GM21447 (cell line): ENCODE measurements at regions not wholly inside any gene's neighbourhood (a gene's known extent, or its start where the extent isn't known, plus 50 kb on each side); places are given as distances from the start of the nearest gene placed in this dataset.
"Not testable (repeated sequence)": the region's sequence is repeated elsewhere in the genome, so short reads cannot be mapped to it uniquely, and the experiment has no call there.

ENCODE experiments used
- ATAC-seq: cut with Tn5 transposase; IDR thresholded peaks from one replicate; pipeline ENCODE4 v1.9.1; 2021; ENCODE audit not compliant: unreplicated experiment

GRCh38 chr2:121064186-121064585, 220.8 kb downstream of the TFCP2L1 start:
- ATAC-seq: no peak

DNA sequence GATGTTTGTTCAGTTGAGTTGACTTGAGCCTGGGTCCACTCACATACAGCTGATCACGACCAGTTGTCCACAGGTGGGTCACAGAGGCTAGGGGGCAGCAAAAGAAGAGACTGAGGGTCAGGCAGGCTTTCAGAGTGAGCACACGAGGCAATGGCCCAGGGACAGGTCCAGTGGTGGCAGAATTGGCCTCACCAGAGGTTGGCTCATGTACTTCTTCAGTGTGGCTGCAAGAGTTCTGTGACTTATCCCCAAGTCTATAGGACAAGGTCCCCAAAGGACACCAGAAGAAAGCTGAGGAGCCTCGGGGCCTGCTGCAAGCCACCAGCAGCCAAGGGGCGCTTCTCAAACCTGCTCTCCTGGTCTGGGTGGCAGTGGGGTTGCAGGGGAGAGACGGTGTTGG, 219.8 kb downstream of the TFCP2L1 start:
- ATAC-seq: no peak

DNA sequence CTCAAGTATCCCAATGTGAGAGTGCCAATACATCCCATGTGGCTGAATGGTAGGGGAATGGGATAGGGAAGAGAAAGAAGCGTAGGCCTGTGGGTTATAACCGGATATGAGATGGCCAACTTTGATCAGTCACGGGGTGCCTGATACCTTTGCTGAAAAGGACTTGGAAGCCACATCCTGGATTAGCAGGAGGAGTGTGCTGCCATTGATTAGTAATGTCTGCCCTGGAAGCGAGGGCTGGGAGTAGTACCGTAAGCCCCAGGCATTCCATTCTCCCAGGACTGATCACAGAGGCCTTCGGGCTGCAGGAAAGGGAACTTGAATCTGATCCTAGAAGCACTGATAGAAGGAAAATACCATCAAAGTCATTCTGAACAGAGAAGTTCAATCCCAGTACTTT, 218.5 kb downstream of the TFCP2L1 start:
- ATAC-seq: no peak

- ATAC-seq: no peak
Measured at GRCh38 chr2:121068851-121069250, 216.2 kb downstream of the TFCP2L1 start.

GRCh38 chr2:121069434-121069969, 215.5 kb downstream of the TFCP2L1 start:
- no peak for ATAC-seq

DNA sequence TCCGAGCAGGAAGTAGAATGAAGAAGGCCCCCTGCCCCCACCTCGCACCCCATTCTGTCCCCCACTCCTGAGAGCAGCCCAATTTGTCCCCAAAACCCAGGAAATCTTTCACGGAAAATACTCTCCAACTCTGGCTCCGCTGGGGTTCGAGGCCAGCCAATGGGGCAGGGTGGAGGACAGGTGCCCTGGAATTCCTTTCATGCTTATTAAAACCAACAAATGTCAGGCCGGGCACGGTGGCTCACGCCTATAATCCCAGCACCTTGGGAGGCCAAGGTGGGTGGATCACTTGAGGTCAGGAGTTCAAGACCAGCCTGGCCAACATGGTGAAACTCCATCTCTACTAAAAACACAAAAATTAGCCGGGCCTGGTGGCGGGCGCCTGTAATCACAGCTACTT, 214.9 kb downstream of the TFCP2L1 start:
- not testable (repeated sequence) for ATAC-seq

- peak; percentile 47 for ATAC-seq
Measured at GRCh38 chr2:121071034-121071504, 213.9 kb downstream of the TFCP2L1 start.

DNA sequence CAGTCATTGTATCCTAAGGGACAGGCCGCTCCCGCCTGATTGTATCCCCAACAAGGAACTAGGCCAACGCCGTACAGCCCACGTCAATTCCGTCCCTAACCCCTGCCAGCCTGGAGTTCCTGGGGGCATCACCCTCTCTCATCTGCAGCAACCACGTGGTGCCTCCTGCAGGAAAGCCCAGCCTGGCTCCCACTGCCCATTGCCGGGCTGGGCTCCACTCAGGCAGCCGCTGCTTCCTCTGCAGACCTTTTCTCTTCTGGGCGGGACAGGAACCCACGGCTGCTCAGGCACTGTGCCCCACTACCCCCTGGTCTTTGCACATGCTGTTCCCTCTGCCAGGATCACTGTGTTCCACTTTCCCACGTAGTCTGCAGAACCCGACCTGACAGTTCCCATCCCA, 212.2 kb downstream of the TFCP2L1 start:
- ATAC-seq: no peak

- ATAC-seq: no peak
Measured at GRCh38 chr2:121073320-121074210, 211.4 kb downstream of the TFCP2L1 start.

DNA sequence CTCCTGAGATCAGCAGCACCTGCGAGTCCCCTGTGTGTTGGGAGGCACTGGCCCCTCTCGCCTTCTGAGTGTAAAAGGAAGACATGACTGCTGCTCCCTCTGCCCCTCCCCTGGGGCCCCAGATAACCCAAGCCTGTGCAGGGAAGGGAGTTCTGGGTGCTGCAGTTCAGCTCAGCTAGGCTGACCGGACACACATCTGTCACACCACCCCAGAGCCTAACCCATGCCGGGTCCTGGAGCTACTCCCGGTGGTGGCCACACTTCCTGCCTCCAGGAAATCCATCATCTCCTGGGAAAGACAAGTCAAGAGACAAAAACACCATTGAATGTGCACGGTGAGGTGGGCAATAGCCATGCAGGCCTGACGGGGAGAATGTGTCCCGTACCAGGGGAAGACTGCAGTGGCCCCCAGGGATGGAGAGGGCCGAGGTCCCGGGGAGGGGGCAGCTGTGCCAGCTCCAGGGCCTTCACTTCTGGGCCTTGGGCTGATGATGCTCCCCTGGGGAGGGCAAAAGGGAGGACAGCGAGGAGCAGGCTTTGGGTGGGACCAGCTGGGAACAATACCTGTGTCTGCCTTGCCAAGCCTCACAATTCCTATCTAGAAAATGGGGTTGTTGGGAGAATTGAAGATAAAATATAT, 210.6 kb downstream of the TFCP2L1 start:
- no peak for ATAC-seq

DNA sequence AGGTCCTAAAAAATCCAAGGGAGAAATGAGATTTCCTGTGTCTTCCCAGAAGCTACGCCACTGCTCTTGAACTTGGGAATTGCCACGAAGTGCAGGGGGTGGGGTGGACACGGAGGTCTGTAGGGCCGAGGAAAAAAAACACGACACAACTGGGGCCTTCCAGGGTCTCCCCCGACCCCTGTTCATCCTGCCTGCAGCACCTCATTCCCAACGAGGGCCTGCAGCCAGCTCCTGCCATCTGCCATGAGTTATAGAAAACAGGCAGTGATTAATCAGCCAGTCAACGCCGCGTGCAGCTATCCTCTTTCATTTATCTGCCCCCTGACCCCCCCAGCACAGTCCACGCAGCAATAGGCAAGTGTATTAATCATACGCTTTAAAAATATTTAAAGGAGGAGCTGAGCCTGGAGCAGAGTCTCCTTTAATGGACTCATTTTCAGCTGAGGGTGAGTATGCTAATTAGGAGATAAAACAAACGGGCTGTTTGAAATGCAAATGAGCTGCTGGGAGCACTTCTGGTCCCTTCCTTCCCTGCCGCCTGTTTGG, 209.9 kb downstream of the TFCP2L1 start:
- no peak for ATAC-seq

GRCh38 chr2:121075641-121076497, 209.1 kb downstream of the TFCP2L1 start:
- no peak for ATAC-seq

DNA sequence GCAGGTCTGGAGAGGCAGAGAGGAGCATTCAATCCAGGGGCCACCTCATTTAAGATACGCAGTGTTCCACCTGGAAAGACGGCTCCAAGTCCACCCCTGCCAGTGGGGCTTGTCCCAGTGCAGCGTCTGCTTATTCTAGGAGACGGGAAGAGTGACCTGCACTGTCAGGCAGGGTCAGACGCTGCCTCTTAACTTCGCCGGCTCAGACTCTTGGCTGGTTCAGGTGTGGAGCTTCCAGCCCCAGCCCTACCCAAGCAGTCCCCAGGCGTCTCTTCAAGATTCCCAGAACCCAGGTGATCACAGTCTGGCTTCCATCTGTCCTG, 208.5 kb downstream of the TFCP2L1 start:
- no peak for ATAC-seq

GRCh38 chr2:121076885-121077549, 208.0 kb downstream of the TFCP2L1 start:
- ATAC-seq: peak; percentile 55

DNA sequence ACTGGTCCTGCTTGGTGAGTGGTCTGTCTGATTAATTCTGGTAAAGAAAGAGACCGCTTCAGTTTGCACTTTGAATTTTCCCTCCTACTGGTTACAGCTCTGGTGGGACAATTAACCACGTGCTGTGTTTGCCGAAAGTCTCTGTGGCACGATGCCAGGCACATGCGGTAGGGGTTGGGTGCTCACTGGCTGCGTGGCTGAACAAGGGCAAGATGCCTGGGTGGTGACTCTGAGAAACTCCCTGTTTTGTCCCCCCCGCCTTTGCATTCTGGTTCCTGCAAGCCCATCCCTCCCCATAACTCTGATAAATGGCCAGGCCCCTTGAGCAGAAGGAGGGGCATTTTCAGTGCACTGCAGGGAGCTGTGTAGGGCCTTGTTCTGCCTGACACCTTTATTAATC, 206.1 kb downstream of the TFCP2L1 start:
- ATAC-seq: no peak

DNA sequence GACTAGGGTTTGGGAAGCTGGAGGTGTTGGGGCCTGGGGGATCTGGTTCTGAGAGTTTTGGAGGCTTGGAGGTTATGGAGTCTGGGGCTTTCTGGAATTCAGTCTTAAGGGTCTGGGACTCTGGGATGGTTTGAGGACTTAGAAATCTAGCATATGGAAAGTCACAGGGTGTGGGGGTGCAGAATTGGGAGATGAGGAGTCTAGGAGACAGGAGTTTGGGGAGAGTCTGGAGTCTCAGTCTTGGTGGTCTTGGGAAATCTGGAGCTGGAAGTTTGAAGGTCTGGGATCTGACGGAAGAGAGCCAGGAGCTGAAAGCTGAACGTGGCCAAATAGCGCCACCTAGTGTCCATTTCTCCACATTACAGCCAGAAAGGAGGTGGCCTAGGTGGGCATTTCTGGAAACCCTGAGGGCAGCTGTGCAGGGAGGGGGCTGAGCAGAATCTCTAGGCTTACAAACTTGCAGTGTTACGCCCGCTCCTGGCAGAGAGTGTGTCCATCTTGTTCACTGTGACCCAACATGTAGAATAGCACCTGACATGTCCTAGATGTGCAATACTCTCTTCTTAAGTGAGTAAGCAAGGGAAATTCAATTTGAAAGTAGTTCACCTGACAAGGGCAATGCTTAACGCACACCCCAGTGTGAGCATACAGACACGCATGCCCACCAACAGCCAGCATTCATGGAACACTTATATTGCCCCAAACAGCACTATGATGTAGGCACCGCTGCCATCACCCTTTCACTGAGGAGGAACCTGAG, 204.8 kb downstream of the TFCP2L1 start:
- no peak for ATAC-seq

DNA sequence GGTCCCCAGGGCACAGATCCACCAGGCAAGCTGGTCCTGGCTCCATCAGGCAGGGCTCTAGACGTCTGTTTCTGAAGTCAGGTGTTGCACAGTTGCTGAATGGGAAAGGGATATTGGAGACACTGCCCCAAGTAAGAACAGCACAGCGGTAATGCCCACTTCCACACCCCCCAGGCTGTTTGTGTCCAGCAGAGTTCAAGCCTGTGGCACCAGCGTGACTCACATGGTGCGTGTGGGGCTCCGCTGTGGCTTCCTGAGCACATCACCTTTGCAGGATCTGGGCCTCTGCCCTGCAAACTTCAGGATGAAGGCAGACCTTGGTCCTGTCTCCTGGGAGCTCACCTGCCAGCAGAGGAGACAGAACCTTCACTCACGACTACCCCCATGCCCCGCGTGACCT, 203.3 kb downstream of the TFCP2L1 start:
- ATAC-seq: no peak

DNA sequence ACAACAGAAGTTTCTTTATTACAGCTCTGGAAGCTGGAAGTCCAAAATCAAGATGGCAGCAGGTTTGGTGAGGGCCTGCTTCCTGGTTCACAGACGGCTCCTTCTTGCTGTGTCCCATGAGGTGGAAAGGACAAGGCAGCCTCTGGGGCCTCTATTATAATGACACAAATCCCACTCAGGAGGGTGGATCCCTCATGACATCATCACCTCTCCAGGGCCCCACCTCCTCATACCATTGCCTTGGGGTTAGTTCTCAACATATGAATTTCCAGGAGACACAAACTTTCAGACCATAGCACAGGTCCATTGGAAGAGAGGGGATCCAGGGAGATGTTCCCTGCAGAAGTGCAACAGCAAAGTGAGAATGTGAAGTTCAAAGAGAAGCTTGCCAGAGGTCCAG, 202.8 kb downstream of the TFCP2L1 start:
- ATAC-seq: no peak

- ATAC-seq: no peak
Measured at GRCh38 chr2:121084130-121084680, 200.8 kb downstream of the TFCP2L1 start.
